Germinal center (tissue), 1 donor: ENCODE measurements at regions not wholly inside any gene's neighbourhood (a gene's known extent, or its start where the extent isn't known, plus 50 kb on each side); places are given as distances from the start of the nearest gene placed in this dataset.
A peak's percentile ranks its signal among the peaks of the same experiment; 100 is the strongest.

ENCODE experiments used
- DNase-seq: peaks from one replicate; pipeline ENCODE4 v3.0.0; 2012; ENCODE audit warnings: mixed read lengths, low spot score

DNA sequence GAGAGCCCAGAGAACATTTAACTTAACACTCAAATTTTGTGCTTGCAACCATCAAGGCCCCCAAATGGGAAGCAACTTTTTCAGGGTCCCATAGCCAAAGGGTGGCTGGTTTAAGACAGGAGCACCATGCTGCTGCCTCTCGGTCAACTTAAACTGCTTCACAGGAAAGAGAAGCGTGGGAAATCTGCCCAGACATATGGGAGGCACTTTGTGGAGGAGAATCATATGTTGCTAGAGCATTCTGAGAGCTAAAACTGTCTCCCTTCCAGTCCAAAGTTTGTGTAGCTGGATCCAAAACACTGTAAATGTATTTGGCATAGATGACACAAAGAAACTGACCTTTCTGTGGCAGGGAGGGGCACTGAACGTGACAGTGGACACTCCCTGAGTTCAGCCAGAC, 305.9 kb upstream of the RORA start:
- DNase-seq, result no peak

DNA sequence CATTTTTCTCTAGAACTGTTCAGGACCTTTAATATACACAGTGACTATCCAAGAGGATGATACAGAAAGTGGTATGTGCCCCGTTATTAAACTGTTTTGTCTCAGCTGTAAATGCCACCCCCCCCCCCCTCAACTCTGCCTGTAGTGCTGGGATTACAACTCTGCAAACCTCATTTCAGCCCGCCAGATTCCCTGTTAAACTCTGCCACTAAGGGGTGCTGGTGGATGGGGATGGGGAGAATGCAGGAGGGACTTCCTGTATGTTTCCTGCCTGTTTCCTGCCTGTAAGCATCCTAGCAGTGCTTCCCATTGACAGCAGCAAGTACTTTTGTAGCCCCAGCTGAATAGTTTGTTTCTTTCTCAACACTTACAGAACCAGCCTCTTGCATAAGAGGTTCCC, 301.7 kb upstream of the RORA start:
- no peak for DNase-seq

DNA sequence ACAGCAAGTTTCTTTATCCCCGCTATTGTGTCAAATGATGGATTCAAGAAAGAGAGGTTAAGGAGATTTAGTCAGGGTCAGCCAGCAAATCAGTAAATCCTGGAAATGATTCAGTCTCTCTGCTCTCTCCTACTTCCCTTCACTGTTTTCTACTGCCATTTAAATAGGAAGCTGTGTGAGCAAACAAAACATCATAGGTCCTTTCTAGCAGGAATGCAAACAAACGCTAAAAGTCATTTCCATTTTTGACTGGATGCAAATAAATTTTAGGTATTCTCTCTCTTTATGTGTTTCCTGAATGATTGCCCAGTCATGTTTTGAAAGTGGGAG, 299.4 kb upstream of the RORA start:
- DNase-seq, result peak; percentile 8

DNA sequence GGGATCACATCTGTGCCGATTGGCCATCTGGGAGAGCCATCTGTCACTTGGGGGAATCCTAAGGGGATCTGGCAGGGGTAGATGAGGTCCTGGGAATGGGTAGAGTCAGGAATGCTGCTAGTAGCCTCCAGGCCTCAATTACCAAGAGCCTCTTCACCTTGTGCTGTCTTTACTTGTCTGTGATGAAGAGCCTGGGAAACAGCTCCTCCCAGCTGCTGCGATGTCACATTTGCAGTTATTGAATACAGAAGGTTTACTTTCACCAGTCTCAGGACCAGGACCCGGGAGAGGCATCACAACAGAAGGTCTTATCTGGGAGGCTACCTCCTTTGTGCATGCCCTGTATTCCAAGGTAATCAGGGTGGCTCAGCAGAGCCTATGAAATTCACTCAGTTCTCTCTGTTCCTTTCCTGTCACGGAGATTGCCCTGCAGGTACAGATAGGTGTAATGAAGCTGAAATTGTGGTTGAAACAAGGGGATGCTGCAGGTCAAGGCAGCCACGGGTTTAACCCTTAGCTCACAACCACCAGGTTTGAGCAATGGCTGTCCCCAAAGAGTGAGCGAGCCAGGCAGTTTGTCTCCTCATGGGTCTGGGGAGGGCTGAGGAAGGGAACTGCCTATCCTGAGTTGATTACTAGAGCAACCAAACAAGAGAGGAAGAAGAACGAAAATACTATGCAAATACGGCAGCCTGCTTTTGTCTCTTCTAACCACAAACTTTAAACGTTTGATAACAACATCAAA, 298.9 kb upstream of the RORA start:
- peak; percentile 25 for DNase-seq

DNA sequence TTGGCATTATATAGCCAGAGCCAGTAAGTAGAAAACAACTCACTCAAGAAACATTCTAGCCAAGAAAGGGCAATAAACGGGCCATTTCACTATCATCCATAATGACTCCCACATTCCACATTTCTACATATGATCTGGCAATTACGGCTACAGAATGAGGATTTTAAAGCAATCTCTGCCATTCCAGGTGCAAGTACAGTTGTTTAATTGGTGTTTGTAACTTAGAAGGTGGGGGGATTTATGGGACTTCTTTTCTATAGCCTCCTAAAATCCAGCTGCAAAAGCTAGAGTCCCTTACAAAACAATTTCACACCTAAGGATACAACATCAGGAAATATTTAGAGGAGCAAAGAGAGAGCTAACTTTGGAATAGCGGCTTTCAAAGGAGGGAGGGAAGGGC, 295.4 kb upstream of the RORA start:
- DNase-seq, result no peak

DNA sequence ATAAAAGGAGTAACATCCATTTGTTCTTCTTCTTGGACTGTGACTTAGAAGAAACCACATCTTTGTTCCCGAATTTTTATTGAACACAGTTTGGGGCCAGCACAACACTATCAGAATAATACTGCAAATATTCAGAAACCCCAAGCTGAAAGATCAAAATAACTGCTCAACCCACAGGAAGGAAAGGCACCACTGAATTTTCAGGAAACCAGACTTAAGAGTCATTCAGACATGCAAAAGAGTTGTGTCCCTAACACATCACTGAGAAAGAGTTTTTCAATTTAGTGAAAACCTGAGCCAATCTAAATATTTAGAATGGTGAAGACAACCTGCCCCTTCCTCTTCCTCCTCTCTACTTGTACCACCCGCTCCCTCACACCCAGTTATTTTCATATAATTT, 295.0 kb upstream of the RORA start:
- DNase-seq, result no peak

DNA sequence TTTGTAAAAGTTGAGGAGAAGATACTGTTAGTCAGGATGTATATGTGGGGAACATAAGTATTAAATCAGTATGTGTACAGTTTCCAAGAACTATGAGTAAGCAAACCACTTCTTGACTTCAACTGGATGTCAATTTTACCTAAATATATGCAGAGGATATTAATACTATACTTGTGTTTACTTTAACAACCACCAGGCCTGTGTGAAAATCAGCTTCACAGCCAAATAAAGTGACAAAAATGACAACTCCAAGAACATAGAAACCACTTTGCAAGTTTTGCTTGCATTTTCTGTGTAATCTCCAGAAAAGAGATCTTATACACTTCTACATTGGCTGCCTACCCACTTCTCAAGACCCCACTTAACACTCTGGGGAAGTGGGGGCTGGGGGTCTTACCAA, 293.3 kb upstream of the RORA start:
- no peak for DNase-seq

DNA sequence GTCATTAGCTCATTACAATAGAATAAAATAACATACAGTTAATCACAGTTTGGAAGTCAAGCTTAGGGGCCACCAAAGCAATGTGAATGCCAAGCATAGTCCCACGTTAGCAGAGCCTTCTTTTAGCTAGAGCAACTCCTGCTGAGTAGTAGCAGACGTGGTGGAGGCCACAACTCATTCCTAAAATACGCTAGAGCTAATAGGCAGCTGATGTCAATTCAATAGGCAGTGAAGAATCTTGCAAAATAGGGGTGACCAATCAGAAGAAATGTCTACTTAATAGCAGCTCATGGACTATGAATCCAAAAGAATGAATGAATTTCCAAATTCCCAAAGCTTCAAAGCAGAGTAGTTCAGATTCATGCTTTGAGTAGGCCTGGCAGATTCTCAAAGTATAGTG, 292.9 kb upstream of the RORA start:
- DNase-seq, result no peak

DNA sequence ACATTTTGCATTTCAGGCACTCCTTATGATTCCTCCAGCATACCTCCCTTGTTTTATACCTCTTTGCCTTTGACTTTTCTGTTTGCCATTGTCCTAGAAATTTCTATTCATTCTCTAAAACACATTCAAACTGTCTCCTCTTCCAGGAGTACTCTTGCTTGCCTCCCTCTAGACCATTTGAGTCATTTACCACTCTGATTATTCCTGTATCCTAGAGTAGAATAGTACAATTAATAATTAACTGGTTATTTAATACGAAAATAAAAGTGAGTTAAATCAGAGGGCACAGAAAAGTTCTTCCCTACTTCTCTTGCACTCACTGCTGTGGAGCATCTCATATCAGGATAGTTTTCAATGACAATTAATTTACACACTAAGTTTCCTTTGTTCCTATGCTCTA, 290.2 kb upstream of the RORA start:
- no peak for DNase-seq

DNA sequence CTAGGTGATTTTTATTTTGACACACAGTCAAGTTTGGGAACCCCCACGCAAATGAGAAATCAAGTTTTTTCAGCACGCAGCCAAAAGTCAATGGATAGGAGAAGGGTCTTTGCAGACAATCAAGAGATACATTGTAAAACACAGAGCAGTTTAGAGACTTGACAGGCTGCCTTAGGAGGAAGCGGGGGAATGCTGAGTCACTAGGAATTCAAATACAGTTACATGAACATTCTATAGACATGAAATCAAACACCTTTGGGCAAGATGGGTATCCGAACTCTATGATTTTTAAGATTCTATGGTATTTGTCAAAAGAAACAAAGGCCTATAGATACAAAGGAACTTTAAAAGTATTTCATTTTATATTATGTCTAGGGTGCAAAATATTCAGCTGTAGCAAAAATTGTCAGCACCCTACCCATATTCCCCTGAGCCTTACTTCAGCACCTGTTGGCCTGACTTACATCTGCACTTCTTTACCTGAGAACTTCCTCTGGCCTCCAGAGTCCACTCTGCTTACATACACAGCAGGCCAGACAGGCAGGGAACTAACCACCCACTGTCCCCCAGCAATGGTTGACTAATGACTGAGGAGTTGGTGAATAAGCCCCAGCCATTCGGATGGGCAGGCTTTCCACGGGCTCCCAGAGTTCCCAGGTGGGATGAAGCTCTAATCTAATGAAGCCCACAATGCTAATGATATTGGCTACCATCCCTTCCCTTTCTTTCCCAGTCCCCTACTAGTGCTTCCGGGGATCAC, 289.3 kb upstream of the RORA start:
- DNase-seq, result no peak

DNA sequence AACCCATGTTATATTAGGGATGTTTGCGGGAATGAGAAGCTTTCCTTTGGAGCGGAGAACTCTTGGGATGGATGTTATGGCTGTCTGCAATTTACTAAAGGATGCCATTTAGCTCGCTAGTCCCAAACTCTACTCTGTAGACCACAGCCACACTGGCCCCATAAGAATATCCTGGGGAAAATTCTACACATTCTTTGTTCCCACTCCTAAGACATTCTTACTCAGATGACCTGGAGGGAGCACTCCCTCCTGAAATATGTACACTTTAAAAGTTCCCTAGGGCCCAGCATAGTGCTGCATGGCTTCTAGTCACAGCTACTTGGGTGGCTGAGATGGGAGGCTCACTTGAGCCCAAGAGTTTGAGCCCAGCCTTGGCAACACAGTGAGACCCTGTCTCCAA, 288.7 kb upstream of the RORA start:
- DNase-seq, result no peak

DNA sequence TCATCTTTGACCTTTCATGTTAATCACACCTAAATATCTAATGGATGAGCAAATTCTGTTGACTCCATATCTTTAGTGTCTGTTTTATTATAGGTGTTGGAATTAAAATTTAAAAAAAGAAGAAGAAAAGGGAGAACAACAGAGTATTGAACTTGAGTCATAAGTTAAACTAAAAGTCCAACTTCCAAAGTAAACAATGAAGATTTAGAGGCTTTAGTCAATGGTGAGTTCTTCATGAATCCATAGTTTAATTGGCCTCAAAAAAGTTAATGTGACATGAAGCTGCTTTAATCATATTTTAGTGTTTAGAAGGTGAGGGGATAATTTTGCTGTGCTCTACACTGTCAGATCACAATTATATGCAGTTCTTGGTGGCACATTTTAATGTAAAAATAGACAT, 288.2 kb upstream of the RORA start:
- DNase-seq, result no peak

DNA sequence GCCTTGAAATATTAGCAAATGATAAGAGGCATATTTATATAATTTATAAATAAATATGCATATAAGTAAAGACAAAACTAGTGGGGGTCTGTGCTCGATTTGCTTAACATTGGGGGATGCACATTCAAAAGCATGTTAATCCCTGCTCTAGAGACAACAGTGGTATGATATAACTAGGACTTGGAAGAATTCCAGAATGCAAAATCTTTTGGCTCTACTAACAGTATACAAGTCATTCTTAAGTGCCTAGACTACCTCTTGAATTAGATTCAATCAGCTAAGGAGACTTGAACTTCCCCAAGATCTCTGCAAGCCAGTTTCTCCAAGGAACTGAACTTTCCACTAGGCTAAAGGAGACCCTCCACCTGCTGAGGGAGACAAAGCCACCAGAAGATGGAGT, 282.7 kb upstream of the RORA start:
- DNase-seq, result no peak

DNA sequence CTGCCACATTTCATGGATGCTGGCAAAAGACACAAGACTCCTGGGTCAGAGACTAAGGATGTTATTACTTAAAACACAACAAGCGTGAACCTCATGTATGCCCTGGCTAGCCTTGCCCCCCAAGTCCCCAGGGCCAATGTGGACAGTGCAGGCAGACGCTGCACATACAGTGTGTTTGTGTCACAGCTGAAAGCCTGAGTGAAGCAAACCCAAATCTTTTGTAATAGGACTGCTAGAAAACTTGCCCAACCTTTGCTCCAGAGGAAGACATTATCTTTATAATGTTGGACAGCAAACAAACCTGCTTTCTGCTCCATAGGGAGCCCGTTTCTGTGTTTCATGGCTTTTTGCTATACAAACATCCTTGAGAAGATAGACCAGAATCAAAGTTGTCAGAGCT, 282.0 kb upstream of the RORA start:
- no peak for DNase-seq

DNA sequence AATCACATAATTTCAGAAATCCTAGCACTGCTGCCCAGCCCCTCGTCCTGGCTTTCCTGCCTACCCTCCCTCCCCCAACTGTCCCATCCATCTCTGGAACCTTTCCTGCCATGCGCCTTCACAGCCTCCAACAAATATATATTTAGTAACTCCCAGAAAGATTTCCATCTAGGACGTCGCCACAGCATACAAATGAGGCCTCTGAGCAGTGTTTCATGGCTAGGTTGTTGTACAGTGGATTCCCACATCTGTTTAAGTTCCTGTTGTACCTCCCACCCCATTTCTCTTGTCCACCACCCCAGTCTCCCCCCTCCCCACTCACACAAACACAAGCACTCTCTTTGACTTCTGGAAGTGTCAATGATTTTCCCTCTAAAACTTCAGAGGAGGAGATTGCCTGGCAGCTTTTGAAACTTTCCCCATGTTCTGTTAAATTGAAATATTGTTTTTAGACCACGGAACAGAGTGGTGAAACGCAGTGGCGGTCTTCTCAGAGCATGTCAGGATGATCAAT, 280.3 kb upstream of the RORA start:
- DNase-seq, result no peak

DNA sequence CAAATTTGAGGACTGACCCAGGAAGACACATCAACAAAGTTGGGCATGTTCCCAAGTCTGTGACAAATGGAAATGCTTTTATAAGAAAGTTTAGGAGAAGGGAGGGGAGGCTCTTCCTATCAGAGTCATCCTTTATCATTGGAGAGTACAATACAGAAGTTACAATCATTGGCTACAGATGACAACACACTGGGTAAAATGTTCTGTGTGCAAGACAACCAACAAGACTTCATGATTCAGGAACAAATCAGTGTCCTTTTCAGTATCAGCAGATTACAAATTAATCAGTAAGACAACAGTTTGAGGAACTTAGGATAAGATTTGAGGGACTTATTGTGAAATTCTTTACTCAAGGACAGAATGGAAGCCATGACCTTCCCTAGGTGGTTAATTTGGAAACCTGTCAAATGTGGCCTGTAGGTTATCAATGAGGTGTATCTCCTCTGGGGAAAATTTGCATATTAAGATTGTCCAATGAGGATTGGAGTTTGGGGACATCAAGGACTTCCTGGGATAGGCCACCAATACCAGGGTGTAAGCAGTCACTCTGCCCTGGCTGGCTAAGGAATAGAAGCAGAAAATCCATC, 274.4 kb upstream of the RORA start:
- no peak for DNase-seq

DNA sequence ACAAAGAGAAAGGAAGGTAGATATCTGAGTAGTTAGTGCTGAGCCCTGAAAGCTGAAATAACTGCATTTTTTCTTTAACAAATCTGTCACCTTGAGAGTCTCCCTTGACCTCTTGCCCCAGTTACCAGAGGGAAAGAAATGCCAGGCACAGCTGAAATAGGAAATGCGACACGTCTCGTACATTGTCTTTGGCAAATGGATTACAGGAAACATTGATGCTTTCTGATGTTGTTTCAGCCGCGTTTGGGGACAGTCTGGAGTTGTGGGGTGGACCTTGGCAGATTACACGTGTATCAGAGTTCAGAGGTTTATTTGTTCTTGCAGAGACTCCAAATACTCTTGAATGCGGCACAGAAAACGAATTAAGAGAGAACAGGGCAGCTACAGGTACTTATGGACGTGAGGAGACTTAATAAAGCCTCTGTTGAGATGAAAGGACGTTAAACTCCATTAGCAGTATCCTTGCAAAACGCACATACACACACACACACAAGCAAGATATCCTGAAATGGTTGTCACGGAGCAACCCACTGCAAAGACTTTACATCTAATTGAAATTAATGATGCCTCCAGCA, 272.8 kb upstream of the RORA start:
- DNase-seq, result no peak

DNA sequence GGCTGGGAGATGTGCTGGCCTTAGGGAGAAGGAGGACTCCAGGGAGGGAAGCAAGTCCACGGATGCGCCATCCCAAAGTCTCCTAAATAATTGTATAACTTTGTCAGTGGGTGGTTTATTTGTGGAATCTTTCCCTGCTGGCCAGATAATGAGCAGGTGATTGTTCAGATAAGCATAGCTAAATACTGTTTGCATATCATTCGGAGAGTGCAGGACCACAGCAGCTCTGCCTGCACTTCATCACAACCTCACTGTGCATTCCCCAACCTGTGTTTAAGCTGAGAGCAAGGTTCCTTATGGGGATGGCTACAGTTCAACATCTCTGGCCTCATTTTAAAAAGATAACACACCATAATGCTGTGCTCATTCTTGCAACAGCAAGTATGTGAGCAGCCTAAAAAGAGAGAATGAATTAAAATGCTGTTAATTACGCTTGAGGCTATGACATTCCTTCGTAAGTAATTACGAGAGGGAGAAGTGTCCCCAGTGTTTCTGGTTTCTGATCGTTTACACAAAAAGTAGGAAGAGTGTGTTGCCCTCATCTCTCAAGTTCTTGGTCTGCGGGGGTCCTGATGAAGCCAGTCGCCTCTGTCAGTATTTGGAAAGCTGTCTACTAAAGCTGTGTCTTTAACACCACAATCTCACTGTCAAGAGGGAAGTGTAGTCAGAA, 272.0 kb upstream of the RORA start:
- no peak for DNase-seq

DNA sequence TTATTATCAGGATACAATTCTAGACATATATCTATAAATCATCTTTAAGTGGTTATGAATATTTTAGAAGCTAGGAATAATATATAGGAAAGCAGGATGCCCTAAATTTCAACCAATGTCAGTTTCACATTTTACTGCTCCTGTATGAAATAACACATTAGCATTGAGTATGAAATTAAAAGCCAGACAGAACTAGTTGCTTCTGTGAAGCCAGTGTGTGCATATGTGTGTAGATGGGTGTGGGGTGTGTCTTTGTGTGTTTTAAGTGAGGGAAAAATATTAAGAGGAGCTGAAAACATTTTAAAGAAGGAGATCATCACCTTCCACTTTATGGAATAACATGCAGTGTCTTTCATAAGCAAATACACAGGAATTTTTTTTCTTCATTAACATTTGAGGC, 271.4 kb upstream of the RORA start:
- DNase-seq, result no peak

DNA sequence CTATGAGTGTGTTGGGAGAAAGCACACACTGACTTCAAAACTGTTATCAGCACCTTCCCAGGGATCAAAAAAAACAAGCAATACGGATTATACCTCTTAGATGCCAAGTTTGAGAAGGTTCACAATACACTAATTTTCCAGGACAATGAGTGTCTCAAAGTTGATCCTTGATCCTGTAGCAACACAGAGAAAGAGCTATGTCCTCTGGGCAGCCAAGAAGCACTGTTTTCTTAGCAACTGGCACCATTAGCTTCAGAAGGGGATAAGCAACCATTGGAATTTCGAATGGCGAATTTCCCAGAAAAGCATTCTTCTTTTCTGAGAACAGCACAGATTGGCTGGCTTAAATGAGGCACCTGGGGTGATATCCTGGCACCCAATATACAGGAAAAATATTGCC, 270.3 kb upstream of the RORA start:
- DNase-seq, result no peak

DNA sequence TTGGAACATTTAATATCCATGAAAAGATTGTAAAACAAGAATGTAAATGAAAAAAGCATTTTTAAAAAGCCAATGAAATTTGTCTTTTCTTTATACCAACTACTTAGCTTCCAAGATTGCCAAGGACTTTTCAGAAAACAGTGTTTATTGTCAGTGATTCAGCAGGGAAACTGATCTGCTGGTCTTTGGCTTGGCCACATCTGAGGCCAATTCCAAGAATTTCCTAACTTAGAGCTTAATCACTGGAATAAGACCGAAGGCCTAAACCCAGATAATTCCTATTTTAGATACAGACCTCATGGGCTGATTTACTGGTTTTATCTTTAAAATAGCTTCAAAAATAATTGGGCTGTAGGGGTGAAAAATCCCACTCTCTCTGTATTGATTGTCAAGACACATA, 260.5 kb upstream of the RORA start:
- no peak for DNase-seq

DNA sequence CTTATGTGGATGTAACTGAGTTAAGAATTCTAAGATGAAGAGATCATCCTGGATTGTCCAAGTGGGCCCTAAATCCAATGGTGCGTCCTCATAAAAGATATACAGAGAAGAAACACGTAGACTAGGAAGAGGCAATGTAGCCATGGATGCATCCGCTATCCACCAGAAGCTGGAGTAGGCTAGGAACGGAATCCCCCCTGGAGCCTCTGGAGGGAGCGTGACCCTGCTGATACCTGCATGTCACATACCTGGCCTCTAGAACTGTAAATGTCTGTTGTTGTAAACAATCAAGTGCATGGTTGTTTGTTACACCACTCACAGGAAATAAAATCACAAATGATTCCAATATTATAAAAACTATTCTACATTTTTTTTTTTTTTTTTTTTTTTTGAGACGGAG, 254.5 kb upstream of the RORA start:
- DNase-seq, result no peak

DNA sequence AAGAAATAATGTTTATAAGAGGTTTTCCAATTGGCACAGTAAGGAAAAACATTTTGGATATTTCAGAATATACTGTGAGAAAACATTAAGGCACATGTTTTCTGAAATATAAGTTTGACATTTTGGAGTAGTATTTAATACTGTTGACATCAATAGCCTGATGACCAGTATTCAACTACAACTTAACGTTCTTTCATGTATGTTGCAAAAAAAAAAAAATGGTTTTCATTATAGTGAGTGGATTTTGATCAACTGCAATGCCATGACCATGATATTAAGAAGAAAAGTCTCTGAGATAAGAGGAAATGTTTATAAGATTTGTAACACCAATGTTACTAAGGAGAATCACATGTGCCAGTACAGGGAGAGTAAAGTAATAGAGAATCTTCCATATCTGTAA, 252.8 kb upstream of the RORA start:
- no peak for DNase-seq
